ENCODE measurements at regions not wholly inside any gene's neighbourhood (a gene's known extent, or its start where the extent isn't known, plus 50 kb on each side); places are given as distances from the start of the nearest gene placed in this dataset.

- DNase-seq (ENCODE audit: low spot score), result no peak
- 94% methylated on average over 3 of the region's 3 CpGs for WGBS
- H3K27me3 ChIP-seq (ENCODE audit: control insufficient read depth in 4 of 4, insufficient read depth in 4 of 4, low read length in 3 of 4), result no peaks in the 10 kb centered on the region
- H3K4me3 ChIP-seq (ENCODE audit: low read depth in 1 of 3, low read length in 3 of 3), result no peak overlapping the region
- H3K9ac ChIP-seq (ENCODE audit: low read depth in 1 of 2, low read length in 2 of 2), result no peak overlapping the region
- no peaks in the 10 kb centered on the region for H3K9me3 ChIP-seq (ENCODE audit: control insufficient read depth in 4 of 4, low read length in 3 of 4)
- TF ChIP-seq FOXA2 (IDR thresholded peaks at IDR 0.05), result no peak
- no peak for TF ChIP-seq HNF4G (IDR thresholded peaks at IDR 0.05)
- TF ChIP-seq RXRA (IDR thresholded peaks at IDR 0.05), result no peak
- no peak for TF ChIP-seq EGR1 (IDR thresholded peaks at IDR 0.05; ENCODE audit: low read depth in 2 of 2)
- TF ChIP-seq YY1 (IDR thresholded peaks at IDR 0.05), result no peak
- TF ChIP-seq ATF3 (IDR thresholded peaks at IDR 0.05), result no peak
- TF ChIP-seq FOXA1 (IDR thresholded peaks at IDR 0.05), result no peak
- no peak for TF ChIP-seq MAX (IDR thresholded peaks at IDR 0.05)
- no peak for TF ChIP-seq TAF1 (conservative IDR thresholded peaks at IDR 0.05)
- TF ChIP-seq NR2F2 (IDR thresholded peaks at IDR 0.05), result no peak
- no peak for TF ChIP-seq REST (IDR thresholded peaks at IDR 0.05)
- no peak for TF ChIP-seq ZBTB33 (IDR thresholded peaks at IDR 0.05)
- TF ChIP-seq RAD21 (IDR thresholded peaks at IDR 0.05), result no peak
- TF ChIP-seq GABPA (IDR thresholded peaks at IDR 0.05 in 1 of 2, conservative IDR thresholded peaks at IDR 0.05 in 1 of 2), result no peak
- H3K36me3 ChIP-seq (ENCODE audit: control insufficient read depth in 4 of 4, insufficient read depth in 3 of 4, low read depth in 1 of 4, low read length in 3 of 4), result no peaks in the 10 kb centered on the region
- H3K4me1 ChIP-seq (ENCODE audit: control insufficient read depth in 4 of 4, insufficient read depth in 4 of 4, low read length in 3 of 4), result no peaks in the 10 kb centered on the region
- no peak overlapping the region for H3K27ac ChIP-seq (ENCODE audit: low read depth in 1 of 2, low read length in 2 of 2)
These were observed 400.2 kb upstream of the DCN start for GRCh38 chr12:91582811-91583210.

GRCh38 chr12:91579516-91580263 is 397.1 kb upstream of the DCN start:
- 63% methylated on average over 3 of the region's 3 CpGs for WGBS
- no peak for DNase-seq (ENCODE audit: low spot score)
- Histone ChIP-seq H3K9ac (ENCODE audit: low read depth in 1 of 2, low read length in 2 of 2) (no peak overlapping the region), H3K9me3 (ENCODE audit: control insufficient read depth in 4 of 4, low read length in 3 of 4) (no peaks in the 10 kb centered on the region), H3K27ac (ENCODE audit: low read depth in 1 of 2, low read length in 2 of 2) (no peak overlapping the region), H3K27me3 (ENCODE audit: control insufficient read depth in 4 of 4, insufficient read depth in 4 of 4, low read length in 3 of 4) (no peaks in the 10 kb centered on the region), H3K36me3 (ENCODE audit: control insufficient read depth in 4 of 4, insufficient read depth in 3 of 4, low read depth in 1 of 4, low read length in 3 of 4) (no peaks in the 10 kb centered on the region), H3K4me3 (ENCODE audit: low read depth in 1 of 3, low read length in 3 of 3) (no peak overlapping the region), H3K4me1 (ENCODE audit: control insufficient read depth in 4 of 4, insufficient read depth in 4 of 4, low read length in 3 of 4) (no peaks in the 10 kb centered on the region)
- TF ChIP-seq EGR1 (IDR thresholded peaks at IDR 0.05; ENCODE audit: low read depth in 2 of 2) (no peak), FOXA1 (IDR thresholded peaks at IDR 0.05) (no peak), GABPA (IDR thresholded peaks at IDR 0.05 in 1 of 2, conservative IDR thresholded peaks at IDR 0.05 in 1 of 2) (no peak), FOXA2 (IDR thresholded peaks at IDR 0.05) (no peak), TAF1 (conservative IDR thresholded peaks at IDR 0.05) (no peak), RXRA (IDR thresholded peaks at IDR 0.05) (no peak), ATF3 (IDR thresholded peaks at IDR 0.05) (no peak), JUND (IDR thresholded peaks at IDR 0.05) (no peak), SP1 (IDR thresholded peaks at IDR 0.05) (no peak), MAX (IDR thresholded peaks at IDR 0.05) (no peak), CTCF (IDR thresholded peaks at IDR 0.05; ENCODE audit: low read depth, low read length, missing input control) (no peak), NR2F2 (IDR thresholded peaks at IDR 0.05) (no peak), REST (IDR thresholded peaks at IDR 0.05) (no peak), YY1 (IDR thresholded peaks at IDR 0.05) (no peak)

All from liver (tissue), 8 donors.